ENCODE measurements at regions not wholly inside any gene's neighbourhood (a gene's known extent, or its start where the extent isn't known, plus 50 kb on each side); places are given as distances from the start of the nearest gene placed in this dataset.

DNA sequence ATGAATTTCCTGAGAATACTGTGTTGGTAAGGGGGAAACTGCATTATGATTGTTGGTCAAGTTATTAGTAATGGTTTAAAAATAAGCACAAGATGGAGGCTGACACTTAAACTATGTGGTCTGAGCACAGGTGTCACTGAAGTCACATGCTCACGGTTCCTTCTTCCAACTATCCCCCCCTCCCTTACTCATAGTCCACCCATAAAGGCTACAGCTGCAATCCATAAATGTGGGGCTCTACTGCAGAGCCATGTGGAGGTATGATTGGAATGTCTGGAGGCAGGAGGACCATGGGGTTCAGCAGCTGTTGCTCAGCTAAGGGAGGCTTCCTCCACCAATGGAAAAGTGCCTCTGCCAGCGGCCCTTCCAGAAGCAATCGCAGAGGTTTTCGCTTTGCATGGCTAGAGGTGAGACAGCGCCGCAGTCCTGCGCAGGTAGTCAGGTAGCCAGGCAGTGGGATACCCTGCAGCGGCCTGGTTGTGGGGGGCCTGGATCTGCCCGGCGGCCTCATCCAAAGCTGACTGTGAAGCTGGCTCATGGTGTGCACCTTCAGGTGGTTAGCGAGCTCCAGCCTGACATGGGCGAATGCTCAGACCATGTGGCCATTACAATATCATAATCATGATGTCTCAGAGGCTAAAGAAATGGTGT lies 249.6 kb downstream of the DCDC2C start:
- Mint-ChIP-seq H3K4me3 (no peak overlapping the region), H3K27ac (no peak overlapping the region), H3K36me3 (no peaks in the 10 kb centered on the region), H3K4me1 (no peaks in the 10 kb centered on the region), H3K9me3 (no peaks in the 10 kb centered on the region)
- DNase-seq (ENCODE audit: low spot score in 2 of 2) (no peak), ATAC-seq (no peak)

DNA sequence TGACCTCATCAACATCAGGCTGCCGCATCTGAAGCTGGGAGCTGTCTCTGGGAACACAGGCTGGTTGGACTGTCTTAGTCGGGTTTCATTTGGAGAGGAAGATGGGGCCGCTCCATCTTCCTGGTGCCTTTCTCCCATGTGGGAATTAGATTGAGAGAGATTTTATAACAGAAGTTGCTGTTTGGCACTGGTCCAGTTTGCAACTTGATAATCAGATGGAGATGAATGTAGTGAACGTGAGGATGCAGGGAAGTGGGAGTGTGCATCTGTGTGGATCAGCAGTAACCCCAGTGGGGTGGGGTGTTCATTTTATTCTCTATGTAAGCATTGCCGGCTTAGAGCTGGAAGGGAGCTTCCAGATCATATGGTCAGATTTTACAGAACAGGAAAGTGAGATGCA lies 250.9 kb downstream of the DCDC2C start:
- Mint-ChIP-seq H3K27ac (no peak overlapping the region), H3K9me3 (no peaks in the 10 kb centered on the region), H3K36me3 (no peaks in the 10 kb centered on the region), H3K4me1 (no peaks in the 10 kb centered on the region), H3K4me3 (no peak overlapping the region)
- ATAC-seq = no peak
- DNase-seq (ENCODE audit: low spot score in 2 of 2) = no peak

- no peaks in the 10 kb centered on the region for H3K9me3 Mint-ChIP-seq
- H3K27ac Mint-ChIP-seq = no peak overlapping the region
- no peaks in the 10 kb centered on the region for H3K36me3 Mint-ChIP-seq
- no peak for ATAC-seq
- no peaks in the 10 kb centered on the region for H3K4me1 Mint-ChIP-seq
- no peak overlapping the region for H3K4me3 Mint-ChIP-seq
- DNase-seq (ENCODE audit: low spot score in 2 of 2) = no peak
These were observed 253.0 kb downstream of the DCDC2C start for GRCh38 chr2:3956406-3956805.

- no peak overlapping the region for H3K4me3 Mint-ChIP-seq
- H3K4me1 Mint-ChIP-seq = no peaks in the 10 kb centered on the region
- no peaks in the 10 kb centered on the region for H3K36me3 Mint-ChIP-seq
- no peaks in the 10 kb centered on the region for H3K9me3 Mint-ChIP-seq
- DNase-seq (ENCODE audit: low spot score in 2 of 2) (no peak), ATAC-seq (no peak)
- H3K27ac Mint-ChIP-seq = no peak overlapping the region
These were observed 253.5 kb downstream of the DCDC2C start for GRCh38 chr2:3956892-3957291.

DNA sequence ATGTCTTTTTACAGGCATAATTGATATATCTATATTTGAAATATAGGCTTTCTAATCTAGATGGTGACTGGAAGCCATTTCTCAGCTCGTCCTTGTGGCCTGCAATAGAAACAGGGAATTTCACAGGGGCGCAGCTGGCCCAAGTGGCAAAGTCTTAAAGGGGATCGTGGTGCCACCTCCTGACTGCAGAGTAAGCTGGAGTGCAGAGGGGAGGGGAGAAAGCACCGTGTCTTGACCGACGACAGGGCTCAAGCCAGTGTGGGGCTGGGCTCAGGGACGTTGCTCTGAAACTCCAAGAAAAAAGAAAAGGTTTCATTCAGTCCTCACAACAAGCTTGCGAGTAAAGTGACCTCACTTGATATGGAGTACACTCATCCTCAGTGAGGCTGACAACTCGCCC lies 255.1 kb downstream of the DCDC2C start:
- H3K4me3 Mint-ChIP-seq = no peak overlapping the region
- H3K4me1 Mint-ChIP-seq = no peaks in the 10 kb centered on the region
- H3K27ac Mint-ChIP-seq = no peak overlapping the region
- peak in 1 of 2 donors; percentile 12 for DNase-seq (ENCODE audit: low spot score in 2 of 2)
- ATAC-seq = no peak
- H3K36me3 Mint-ChIP-seq = no peaks in the 10 kb centered on the region
- H3K9me3 Mint-ChIP-seq = no peaks in the 10 kb centered on the region

GRCh38 chr2:3958969-3959368 lies 255.6 kb downstream of the DCDC2C start:
- peak in 1 of 2 donors; percentile 6 for DNase-seq (ENCODE audit: low spot score in 2 of 2)
- ATAC-seq = no peak
- Mint-ChIP-seq H3K9me3 (no peaks in the 10 kb centered on the region), H3K27ac (no peak overlapping the region), H3K4me1 (no peaks in the 10 kb centered on the region), H3K36me3 (no peaks in the 10 kb centered on the region), H3K4me3 (no peak overlapping the region)

DNA sequence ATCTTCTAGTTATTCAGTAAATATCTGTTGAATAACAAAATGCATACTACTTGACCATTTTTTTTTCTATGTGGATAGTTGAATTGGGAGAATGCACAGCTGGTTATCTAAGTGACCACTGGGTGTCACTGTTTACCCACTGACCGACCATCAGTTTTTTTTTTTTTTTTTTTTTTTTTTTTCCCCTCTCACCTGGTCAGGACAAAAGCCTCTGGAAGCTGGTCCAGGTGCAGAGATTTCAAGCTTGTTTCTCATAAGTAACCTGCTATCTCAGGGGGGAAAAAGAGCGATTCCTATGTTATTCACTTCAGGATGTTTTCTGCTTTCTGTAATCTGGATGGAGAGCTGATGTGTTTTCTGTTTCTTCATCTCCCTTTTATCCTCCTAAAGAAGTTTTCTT lies 256.0 kb downstream of the DCDC2C start:
- Mint-ChIP-seq H3K4me3 (no peak overlapping the region), H3K9me3 (no peaks in the 10 kb centered on the region), H3K4me1 (no peaks in the 10 kb centered on the region), H3K27ac (no peak overlapping the region), H3K36me3 (no peaks in the 10 kb centered on the region)
- DNase-seq (ENCODE audit: low spot score in 2 of 2) = no peak
- no peak for ATAC-seq

DNA sequence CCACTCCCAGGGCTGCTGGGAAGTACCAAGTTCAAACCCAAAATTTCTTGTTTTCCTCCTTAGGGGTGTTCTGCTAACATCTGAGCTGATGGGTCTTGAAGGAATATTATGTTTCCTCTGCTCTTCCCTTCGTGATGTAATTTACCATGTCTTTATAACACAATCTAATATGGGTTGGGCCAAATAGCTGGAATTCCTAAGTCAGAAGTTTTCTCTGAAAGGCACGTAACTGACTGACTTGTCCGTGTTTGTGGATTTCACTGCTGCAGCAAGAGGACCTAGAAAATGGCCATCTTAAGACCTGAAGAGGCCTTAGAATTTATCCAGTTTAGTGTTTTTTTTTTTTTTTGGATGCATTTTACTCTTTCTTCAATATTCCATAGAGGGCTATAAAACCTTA lies 256.7 kb downstream of the DCDC2C start:
- Mint-ChIP-seq H3K27ac (no peak overlapping the region), H3K9me3 (no peaks in the 10 kb centered on the region), H3K4me3 (no peak overlapping the region), H3K4me1 (no peaks in the 10 kb centered on the region), H3K36me3 (no peaks in the 10 kb centered on the region)
- DNase-seq (ENCODE audit: low spot score in 2 of 2) (no peak), ATAC-seq (no peak)

DNA sequence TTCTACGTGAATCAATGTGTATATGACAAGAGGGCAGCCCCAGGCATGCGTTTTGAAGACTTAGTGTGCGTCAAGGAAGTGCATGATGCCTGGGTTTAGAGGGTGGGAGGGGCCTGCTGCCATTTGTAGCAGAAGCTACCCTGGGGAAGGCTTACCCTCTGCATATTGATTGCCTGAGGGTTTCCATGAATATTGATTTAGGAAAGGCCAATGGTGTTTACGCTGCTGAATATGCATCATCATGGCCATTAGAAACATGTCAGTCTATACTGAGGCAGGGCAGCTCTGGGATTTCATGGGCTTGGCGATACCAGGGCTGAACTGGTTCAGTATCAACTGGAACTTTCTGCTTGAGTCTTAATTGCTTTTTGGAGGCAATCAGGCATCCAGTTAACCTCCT lies 259.3 kb downstream of the DCDC2C start:
- no peak overlapping the region for H3K4me3 Mint-ChIP-seq
- H3K4me1 Mint-ChIP-seq = no peaks in the 10 kb centered on the region
- no peak overlapping the region for H3K27ac Mint-ChIP-seq
- ATAC-seq = no peak
- peaks cover 4% of the 10 kb centered on the region for H3K9me3 Mint-ChIP-seq
- H3K36me3 Mint-ChIP-seq = no peaks in the 10 kb centered on the region
- DNase-seq (ENCODE audit: low spot score in 2 of 2) = no peak

- ATAC-seq (no peak), DNase-seq (ENCODE audit: low spot score in 2 of 2) (no peak)
- Mint-ChIP-seq H3K4me1 (no peaks in the 10 kb centered on the region), H3K36me3 (no peaks in the 10 kb centered on the region), H3K9me3 (peaks cover 4% of the 10 kb centered on the region), H3K4me3 (no peak overlapping the region), H3K27ac (no peak overlapping the region)
These were observed 261.8 kb downstream of the DCDC2C start for GRCh38 chr2:3965211-3965610.

GRCh38 chr2:3965953-3966352 lies 262.6 kb downstream of the DCDC2C start:
- Mint-ChIP-seq H3K4me3 (no peak overlapping the region), H3K36me3 (no peaks in the 10 kb centered on the region)
- DNase-seq (ENCODE audit: low spot score in 2 of 2) = no peak

DNA sequence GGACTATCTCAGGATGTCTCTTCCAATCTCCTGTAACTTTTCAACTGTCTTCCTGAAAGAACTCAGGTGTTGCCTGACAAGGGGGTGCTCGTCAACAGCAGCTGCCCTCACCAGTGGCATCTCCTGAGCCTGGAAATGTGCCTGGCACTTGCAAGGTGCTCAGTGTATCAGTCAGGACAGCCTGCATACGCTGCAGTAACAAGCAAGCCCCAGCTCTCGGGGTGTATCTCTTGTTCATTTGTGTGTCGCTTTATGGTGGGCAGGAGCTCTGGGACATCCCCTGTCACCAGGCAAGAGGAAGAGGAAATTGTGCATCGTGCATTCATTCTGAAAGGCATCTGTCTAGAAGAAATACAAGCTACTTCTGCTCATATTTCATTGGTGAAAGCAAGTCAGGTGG lies 263.1 kb downstream of the DCDC2C start:
- Mint-ChIP-seq H3K4me1 (no peaks in the 10 kb centered on the region), H3K9me3 (peaks cover 4% of the 10 kb centered on the region), H3K27ac (no peak overlapping the region), H3K36me3 (no peaks in the 10 kb centered on the region), H3K4me3 (no peak overlapping the region)
- no peak for ATAC-seq
- no peak for DNase-seq (ENCODE audit: low spot score in 2 of 2)

More at GRCh38 chr2:3965953-3966352, 262.6 kb downstream of the DCDC2C start:
- no peak for ATAC-seq
- Mint-ChIP-seq H3K27ac (no peak overlapping the region), H3K9me3 (peaks cover 4% of the 10 kb centered on the region), H3K4me1 (no peaks in the 10 kb centered on the region)

GRCh38 chr2:3968736-3969135 lies 265.4 kb downstream of the DCDC2C start:
- ATAC-seq (no peak), DNase-seq (ENCODE audit: low spot score in 2 of 2) (peak in 1 of 2 donors; percentile 15)
- Mint-ChIP-seq H3K27ac (no peak overlapping the region), H3K9me3 (peaks cover 4% of the 10 kb centered on the region), H3K4me1 (no peaks in the 10 kb centered on the region), H3K36me3 (no peaks in the 10 kb centered on the region), H3K4me3 (no peak overlapping the region)

DNA sequence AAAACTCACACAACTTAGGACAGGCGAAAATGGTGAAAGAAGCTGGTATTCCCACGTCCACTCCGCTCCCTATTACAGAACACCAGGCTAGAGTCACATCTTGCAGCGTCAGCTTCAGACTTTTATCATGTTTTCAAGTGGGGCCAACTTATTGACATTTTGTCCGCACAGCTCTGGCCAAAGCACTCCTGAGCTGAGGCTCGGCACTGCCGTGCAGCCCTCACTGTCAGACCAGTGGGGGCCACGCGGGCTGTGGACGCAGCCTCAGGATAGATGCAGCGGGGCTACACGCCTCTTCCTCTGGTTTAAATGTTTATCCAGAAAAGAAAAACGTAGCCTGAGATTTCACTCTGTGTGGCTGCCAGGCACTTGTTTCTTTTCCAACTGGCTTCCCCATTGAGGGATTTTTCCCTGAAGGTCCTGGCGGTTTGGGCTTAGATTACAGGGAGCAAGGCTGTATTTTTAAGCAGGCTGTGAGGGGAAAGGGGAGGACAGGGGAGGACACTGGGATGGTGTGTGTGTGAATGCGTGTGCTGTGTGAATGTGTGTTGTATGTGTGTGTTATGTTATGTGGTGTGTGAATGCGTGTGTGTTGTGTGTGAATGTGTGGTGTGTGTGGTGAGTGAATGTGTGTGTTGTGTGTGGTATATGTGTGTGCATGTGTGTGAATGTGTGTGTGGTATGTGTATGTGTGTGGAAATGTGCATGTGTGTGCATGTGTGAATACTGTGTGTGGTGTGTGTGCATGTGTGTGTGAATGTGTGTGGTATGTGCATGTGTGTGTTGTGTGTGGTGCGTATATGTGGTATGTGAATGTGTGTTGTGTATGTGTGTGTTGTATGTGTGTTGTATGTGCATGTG lies 267.6 kb downstream of the DCDC2C start:
- DNase-seq (ENCODE audit: low spot score in 2 of 2) (peak in 1 of 2 donors; percentile 3), ATAC-seq (no peak)
- Mint-ChIP-seq H3K9me3 (peaks cover 4% of the 10 kb centered on the region), H3K4me1 (no peaks in the 10 kb centered on the region), H3K36me3 (no peaks in the 10 kb centered on the region), H3K27ac (no peak overlapping the region), H3K4me3 (no peak overlapping the region)

DNA sequence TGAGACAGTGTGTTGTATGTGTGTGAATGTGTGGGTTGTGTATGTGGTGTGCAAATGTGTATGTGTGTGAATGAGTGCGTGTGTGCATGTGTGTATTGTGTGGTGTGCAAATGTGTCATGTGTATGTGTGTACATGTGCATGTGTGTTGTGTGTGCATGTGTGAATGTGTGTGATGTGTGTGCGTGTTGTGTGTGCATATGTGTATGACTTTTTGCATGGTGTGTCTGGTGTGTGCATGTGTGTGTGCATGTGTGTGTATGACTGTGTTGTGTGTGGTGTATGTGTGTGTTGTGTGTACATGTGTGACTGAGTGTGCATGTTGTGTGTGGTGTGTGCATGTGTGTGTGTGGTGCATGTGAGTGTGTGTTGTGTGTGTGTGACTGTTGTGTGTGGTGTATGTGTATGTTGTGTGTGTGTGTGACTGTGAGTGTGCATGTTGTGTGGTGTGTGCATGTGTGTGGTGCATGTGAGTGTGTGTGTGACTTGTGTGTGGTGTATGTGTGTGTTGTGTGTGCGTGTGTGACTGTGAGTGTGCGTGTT lies 268.3 kb downstream of the DCDC2C start:
- H3K27ac Mint-ChIP-seq = no peak overlapping the region
- DNase-seq (ENCODE audit: low spot score in 2 of 2) (peak in 1 of 2 donors; percentile 7), ATAC-seq (no peak)
- no peaks in the 10 kb centered on the region for H3K9me3 Mint-ChIP-seq
- no peaks in the 10 kb centered on the region for H3K4me1 Mint-ChIP-seq
- no peaks in the 10 kb centered on the region for H3K36me3 Mint-ChIP-seq
- no peak overlapping the region for H3K4me3 Mint-ChIP-seq

- H3K27ac Mint-ChIP-seq = no peak overlapping the region
These were observed 269.0 kb downstream of the DCDC2C start for GRCh38 chr2:3972377-3972776.

More at GRCh38 chr2:3972377-3972776, 269.0 kb downstream of the DCDC2C start:
- no peaks in the 10 kb centered on the region for H3K9me3 Mint-ChIP-seq
- no peak for ATAC-seq
- H3K36me3 Mint-ChIP-seq = no peaks in the 10 kb centered on the region
- no peak overlapping the region for H3K4me3 Mint-ChIP-seq
- H3K4me1 Mint-ChIP-seq = no peaks in the 10 kb centered on the region
- DNase-seq (ENCODE audit: low spot score in 2 of 2) = peak in 1 of 2 donors; percentile 18
